NCI-H2171 (cell line): ENCODE measurements at regions not wholly inside any gene's neighbourhood (a gene's known extent, or its start where the extent isn't known, plus 50 kb on each side); places are given as distances from the start of the nearest gene placed in this dataset.
"Not testable (repeated sequence)": the region's sequence is repeated elsewhere in the genome, so short reads cannot be mapped to it uniquely, and the experiment has no call there.

ENCODE experiments used
- DNase-seq: peaks from one replicate; lab custom pipeline; 2025; lab: John Stamatoyannopoulos, UW

- DNase-seq, result no peak
Observed at GRCh38 chr6:170018422-170018935, 267.1 kb downstream of the ERMARD start.

- DNase-seq, result no peak
Observed at GRCh38 chr6:170017603-170018320, 266.3 kb downstream of the ERMARD start.

- no peak for DNase-seq
Observed at GRCh38 chr6:170013815-170014214, 262.4 kb downstream of the ERMARD start.

- no peak for DNase-seq
Observed at GRCh38 chr6:170012037-170012330, 260.6 kb downstream of the ERMARD start.

- DNase-seq, result no peak
Observed at GRCh38 chr6:170011204-170012036, 260.0 kb downstream of the ERMARD start.

GRCh38 chr6:170010665-170011203 lies 259.3 kb downstream of the ERMARD start:
- DNase-seq, result no peak

- no peak for DNase-seq
Observed at GRCh38 chr6:170008294-170008785, 256.9 kb downstream of the ERMARD start.

GRCh38 chr6:170007468-170008293 lies 256.3 kb downstream of the ERMARD start:
- no peak for DNase-seq

- DNase-seq, result peak; percentile 13
Observed at GRCh38 chr6:170006900-170007467, 255.6 kb downstream of the ERMARD start.

- no peak for DNase-seq
Observed at GRCh38 chr6:170006071-170006899, 254.9 kb downstream of the ERMARD start.

- DNase-seq, result no peak
Observed at GRCh38 chr6:170005665-170006064, 254.2 kb downstream of the ERMARD start.

GRCh38 chr6:170004585-170005210 lies 253.3 kb downstream of the ERMARD start:
- DNase-seq, result no peak

GRCh38 chr6:170003451-170004160 lies 252.2 kb downstream of the ERMARD start:
- no peak for DNase-seq

- DNase-seq, result no peak
Observed at GRCh38 chr6:170003027-170003426, 251.6 kb downstream of the ERMARD start.

GRCh38 chr6:170001782-170002181 lies 250.4 kb downstream of the ERMARD start:
- not testable (repeated sequence) for DNase-seq

GRCh38 chr6:170000071-170000843 lies 248.8 kb downstream of the ERMARD start:
- no peak for DNase-seq

- DNase-seq, result no peak
Observed at GRCh38 chr6:169999367-169999766, 247.9 kb downstream of the ERMARD start.

- DNase-seq, result no peak
Observed at GRCh38 chr6:169998457-169998856, 247.0 kb downstream of the ERMARD start.

- DNase-seq, result no peak
Observed at GRCh38 chr6:169997930-169998218, 246.5 kb downstream of the ERMARD start.
